ENCODE measurements at regions not wholly inside any gene's neighbourhood (a gene's known extent, or its start where the extent isn't known, plus 50 kb on each side); places are given as distances from the start of the nearest gene placed in this dataset.
A peak's percentile ranks its signal among the peaks of the same experiment; 100 is the strongest.

DNA sequence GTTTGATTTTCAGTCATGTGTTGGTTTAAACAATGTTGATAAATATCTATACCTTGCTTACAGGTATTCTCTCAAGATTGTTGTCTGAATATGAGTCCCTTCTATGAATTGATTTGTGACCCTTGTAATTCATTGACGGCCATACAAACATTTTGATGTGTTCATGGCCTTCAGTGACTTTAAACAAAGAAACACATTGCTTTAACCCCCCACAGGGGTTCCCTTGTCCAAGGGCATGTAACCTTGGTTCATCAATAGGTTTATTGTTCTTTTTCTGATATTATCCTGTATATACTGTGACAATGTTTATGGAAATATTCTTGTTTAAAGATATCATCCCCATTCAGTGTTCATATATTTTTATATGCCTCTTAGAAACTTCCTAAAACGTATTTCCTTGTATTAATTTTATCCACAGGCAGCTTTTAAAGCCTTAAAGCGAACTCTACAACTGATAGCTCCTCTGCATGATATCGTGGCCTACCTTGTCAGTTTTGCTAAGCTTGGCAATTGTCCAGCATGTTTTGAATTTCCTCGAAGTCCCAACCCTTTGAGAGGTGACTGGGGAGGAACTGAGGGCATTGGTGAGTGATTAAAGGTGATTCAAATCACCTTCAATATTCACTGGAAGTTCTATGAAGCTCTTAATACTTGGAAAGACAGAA is 87.0 kb downstream of the CD164 start:
- no peak for DNase-seq

DNA sequence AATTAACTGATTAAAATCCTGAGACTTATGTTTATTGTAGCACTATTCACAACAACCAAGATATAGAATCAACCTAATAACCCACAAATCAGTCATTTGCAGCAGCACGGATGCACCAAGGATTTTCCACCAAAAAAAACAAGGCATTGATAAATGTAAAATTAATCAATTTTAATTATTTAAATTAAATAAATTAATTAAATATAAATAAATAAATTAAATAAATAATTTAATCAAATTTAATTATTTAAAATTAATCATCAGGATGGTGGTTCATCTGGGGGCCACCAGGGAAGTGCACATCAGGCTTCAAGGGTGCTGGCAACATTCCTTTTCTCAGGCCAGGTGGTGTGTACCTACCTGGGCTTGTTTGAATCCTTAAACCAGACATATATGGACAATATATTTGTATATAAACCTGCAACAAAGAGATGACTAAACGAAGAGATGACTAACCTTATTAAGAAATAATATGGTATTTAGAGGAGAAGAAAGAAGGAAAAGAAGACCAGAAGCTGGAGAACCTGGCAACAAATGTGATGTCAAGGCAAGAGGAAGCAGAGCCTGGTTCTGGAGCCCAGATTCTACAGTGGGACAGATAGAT is 89.2 kb downstream of the CD164 start:
- DNase-seq, result no peak

- no peak for DNase-seq
These were observed 89.8 kb downstream of the CD164 start for GRCh38 chr6:109292420-109292819.

DNA sequence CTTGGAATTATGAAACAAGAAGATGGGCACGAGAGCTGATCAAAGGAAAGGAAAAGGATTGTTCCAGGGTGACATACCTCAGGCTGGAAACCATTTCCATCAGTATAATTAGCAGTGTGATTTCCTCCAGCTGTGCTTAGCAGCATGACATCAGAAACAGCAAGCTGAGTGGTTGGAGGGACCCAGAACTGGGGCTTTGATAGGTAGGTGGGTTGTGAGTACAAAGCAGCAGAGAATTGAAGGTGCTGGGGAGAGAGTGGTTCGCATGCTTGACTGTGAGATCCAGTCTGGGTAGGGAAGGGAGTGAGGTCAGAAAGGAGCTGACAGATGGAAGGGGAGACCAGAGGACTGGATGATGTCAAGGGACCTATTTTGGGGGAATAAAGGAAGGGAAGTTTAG is 90.4 kb downstream of the CD164 start:
- no peak for DNase-seq

- no peak for DNase-seq
These were observed 91.9 kb downstream of the CD164 start for GRCh38 chr6:109290143-109290931.

GRCh38 chr6:109285366-109285765 is 96.9 kb downstream of the CD164 start:
- DNase-seq, result no peak

DNA sequence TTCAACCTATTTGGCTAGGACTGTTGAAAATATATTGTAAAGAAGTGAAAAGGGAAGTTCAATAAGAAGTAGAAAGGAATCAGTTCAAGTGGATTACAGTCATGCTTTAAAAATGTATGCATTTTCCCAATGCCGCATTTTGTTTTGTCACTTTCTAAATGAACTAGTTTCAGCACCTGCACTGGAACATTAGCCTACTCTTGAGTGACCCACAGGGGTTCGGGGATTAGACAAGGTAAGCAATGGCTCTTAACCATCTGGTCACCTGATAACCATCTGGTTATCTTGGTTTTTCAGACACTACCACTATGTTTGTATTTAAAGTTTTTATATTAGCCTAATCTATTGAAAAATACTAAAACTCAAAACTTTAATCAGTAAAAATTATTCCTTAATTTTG is 97.6 kb downstream of the CD164 start:
- no peak for DNase-seq

DNA sequence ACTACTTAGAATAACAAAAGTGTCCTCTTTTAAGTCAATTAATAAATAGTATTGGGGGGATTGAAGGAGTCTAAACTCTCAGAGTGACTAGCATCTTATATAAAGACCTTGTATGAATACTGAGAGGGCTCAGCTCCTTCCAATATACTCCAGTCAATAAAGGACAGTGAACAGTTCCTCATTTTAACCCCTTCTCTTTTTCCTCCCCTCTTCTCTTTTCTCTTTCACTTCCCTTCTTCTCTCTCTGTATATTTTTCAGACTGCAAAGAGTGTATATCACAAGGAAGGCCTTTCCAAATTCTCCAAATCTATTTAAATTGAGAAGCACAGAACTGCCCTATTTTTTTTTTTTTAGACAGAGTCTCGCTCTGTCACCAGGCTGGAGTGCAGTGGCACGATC is 99.5 kb downstream of the CD164 start:
- DNase-seq, result peak; percentile 59

- no peak for DNase-seq
These were observed 102.6 kb downstream of the CD164 start for GRCh38 chr6:109279628-109280027.

DNA sequence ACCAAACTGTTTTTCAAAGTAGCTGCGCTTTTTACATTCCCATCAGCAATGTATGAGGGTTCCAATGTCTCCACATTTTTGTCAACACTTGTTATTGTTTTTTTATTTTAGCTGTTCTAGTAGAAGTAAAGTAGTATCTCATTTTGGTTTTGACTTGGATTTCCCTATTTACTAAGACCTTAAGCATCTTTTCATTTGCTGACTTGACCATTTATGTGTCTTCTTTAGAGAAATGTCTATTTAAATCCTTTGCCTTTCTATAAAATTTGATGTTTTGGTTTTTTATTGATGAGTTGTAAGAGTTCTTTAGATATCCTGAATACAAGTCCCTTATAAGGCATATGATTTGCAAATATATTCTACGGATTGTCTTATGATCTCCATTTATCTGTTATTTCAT is 110.6 kb downstream of the CD164 start:
- no peak for DNase-seq

DNA sequence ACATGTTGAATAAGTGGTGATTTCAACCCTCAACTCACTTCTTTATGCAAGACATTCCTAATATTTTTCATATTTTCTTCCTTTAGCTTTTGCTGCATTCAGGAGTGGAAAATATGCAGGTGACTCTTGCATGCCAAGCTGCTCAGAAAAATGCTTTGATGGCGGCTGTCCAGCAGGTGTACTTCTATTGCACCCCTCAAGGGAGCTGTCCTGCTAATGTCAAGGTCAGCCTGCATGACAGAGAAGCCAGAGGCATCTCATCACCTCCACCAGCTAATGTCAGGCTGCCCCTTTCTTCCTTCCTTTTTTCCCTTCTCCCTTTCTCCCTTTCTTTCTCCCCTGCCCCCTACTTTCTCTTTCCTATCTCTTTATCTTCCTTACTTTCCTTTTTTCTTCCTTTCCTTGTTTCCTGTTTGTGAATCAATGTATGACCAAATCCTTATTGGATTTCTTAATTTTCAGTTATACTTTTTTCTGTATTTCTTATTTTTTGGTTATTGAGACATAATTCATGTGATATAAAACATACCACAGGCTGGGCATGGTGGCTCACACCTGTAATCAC is 112.2 kb downstream of the CD164 start:
- DNase-seq, result no peak

DNA sequence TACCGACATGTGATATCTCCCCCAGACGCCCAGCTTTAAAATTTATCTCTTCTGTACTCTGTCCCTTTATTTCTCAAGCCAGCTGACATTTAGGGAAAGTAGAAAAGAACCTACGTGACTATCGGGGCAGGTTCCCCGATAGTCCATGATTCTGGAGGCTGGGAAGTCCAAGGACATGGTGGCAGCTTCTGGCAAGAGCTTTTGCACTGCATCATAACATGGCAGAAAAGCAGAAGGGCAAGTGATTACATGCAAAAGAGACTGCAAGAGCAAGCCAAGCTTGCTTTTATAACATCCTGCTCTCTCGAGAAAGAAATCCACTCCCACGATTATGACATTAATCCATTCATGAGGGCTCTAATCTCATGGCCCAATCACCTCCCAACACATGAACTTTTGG is 113.2 kb downstream of the CD164 start:
- DNase-seq, result no peak

DNA sequence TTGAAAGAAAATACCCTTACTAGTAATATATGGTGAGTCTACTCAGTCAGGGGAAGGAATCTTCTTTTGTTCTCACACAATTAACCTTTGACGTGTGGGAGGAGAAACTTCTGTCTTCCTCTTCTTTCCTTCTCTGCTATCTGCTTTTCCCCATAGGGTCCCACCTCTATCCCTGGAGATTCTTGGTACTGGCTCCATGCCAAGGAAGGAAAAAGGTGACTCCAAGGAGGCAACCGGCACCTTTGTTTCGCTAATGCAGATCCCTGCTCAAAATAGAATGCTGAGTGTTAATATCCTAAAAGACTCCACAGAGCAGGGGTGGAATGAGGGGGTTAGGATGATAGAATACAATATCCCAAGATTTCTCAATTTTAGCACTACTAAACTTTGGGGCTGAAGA is 116.7 kb downstream of the CD164 start:
- no peak for DNase-seq

DNA sequence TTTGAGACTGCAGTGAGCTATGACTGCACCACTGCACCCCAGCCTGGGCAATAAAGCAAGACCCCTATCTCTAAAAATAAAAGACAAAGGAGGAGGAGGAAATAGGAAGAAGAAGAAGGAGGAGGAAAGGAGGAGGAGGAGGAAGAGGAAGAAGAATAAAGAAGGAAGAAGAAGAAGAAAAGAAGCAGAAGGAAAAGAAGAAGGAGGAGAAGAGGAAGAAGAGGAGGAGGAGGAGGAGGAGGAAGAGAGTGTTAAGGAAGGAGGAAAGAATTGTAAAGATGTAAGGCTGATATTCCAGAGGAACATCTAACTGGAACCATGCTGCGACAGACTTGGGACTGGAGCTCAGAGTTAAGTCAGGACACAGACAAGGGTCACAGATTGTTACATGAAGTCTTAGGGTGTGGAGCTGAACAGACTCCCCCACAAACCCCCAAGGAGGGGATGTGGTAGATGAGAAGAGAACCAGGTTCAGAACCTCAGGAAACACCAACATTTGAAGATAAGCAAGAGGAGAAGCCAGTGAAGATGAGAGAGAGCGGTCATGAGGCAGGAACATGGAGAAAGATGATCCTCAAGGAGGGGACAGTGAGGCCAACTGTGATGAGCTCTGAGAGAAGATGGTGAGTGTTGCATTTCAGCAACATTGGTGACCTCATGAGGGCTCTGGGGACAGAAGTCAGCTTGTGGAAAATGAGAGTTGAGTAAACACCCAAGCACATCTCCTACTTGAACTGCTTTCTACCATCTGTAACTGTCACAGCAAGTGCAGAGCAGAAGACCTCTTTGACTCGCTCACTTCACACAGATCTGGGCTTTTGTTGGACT is 118.2 kb downstream of the CD164 start:
- no peak for DNase-seq

GRCh38 chr6:109262261-109262660 is 120.0 kb downstream of the CD164 start:
- no peak for DNase-seq

DNA sequence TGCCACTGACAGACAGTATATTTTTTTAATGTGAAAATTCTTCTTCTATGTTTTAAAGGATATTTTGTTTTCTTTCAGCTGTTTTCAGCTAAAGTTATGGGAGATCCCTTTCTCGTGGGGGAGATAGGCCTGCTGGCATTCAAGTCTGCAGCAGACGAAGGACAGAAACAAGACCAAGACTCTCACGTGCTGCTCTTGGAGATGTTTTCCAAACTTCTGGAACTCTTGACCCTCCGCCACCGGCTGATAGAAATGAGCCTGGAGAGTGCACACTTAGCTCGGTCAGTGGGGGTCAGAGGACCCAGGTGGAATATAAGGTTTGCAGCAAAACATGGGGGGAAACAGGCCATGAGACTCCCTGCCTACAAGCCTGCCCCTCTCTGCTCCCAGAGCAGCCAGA is 120.5 kb downstream of the CD164 start:
- no peak for DNase-seq

DNA sequence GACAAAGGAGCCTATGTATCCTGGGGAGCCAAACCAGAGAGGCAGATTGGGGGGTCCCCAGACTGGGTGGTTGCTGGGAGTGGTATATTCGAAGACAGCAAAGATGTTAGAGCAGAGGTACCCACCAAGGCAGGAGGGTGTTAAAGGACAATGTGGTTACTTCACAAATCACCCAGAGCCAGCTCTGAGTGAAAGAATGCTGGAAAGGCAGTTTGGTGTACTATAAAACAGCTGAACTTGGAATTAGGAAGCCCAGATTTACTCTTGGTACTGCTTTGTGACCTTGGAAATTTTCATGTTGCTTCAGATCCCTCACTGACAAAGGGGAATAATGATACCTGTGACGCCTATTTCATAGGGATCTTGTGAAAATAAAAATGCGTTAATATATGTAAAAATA is 121.6 kb downstream of the CD164 start:
- DNase-seq, result no peak

DNA sequence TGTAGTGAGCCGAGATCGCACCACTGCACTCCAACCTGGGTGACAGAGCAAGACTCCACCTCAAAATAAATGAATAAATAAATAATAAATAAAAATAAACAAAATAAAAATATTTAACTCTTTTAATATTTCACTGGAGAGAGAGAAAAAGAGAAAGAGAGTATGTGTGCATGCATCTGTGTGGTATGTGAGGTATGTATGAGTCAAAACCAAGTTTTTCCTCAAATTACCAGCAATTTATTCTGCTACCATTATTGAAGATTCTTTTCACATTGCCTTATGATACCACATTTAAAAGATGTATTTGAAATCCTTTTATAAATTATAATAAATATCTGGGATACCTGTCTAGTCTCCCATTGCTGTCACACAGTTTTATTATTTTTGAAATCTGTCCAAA is 122.1 kb downstream of the CD164 start:
- DNase-seq, result no peak

GRCh38 chr6:109258129-109258528 is 124.1 kb downstream of the CD164 start:
- DNase-seq, result no peak

- no peak for DNase-seq
These were observed 124.8 kb downstream of the CD164 start for GRCh38 chr6:109257494-109257893.

DNA sequence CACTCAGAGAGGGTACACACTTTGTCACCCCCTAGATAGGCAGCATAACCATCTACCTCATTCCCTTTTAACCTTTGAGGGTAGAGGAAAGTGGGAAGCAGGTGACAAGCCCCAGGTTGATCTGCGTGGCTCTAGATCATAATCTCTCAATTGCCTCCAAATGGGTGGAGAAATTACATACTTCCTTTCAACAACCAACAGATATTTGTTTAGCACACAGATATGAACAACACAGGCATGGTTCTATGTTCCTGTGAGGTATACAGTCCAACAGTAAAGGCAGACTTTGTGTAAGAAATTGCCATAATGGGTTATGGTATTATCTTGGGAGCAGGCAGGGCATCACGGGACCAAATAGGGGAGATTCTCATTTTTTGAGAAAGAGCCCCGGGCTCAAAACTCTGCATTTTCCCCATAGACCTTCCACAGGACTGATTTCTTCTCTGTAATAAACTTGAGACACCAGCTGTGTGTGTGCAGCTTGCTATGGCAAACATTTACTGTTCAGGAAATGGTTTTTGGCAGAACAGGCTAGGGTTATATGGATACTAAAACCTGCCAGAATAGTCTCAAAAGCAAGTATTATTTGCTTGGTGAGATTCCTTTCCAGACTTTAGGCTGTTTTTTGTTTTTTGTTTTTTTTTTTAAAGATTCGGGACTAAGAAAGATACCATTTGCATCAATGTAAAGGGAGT is 126.2 kb downstream of the CD164 start:
- DNase-seq, result no peak

DNA sequence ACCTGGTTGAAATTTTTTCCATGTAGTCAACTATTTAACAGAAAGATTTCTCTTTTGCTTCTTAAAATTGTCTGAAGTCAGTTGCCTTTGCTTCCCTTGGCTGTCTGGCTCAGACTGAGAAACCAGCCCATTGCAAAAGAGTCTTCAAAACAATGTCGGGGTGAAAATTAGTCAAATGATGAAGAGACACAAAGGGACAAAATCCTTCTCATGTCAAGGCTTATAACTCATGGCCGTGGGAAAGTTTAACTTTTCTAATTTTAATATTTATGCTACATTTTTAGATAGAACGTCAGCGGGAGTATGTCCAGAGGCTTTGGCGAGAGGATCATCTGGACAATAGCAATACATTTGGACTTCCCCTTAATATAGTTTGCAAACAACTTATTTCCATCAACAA is 127.2 kb downstream of the CD164 start:
- no peak for DNase-seq
